Chondrocyte (in vitro differentiated cells): ENCODE measurements at regions not wholly inside any gene's neighbourhood (a gene's known extent, or its start where the extent isn't known, plus 50 kb on each side); places are given as distances from the start of the nearest gene placed in this dataset.

Experiments used
- DNase-seq: peaks from one replicate; pipeline ENCODE4 v3.0.0; 2021; ENCODE audit warnings: mixed read lengths, low spot score
- H3K27ac Mint-ChIP-seq: one replicate; pipeline ENCODE4 v1.8.0; 2021; ENCODE audit warnings: mild to moderate bottlenecking, moderate library complexity, mixed read lengths; ENCODE audit not compliant: unreplicated experiment
- H3K27me3 Mint-ChIP-seq: 2 replicates; pipeline ENCODE4 v1.8.0; 2021; ENCODE audit warnings: low read depth, mixed read lengths
- H3K36me3 Mint-ChIP-seq: 2 replicates; pipeline ENCODE4 v1.8.0; 2021; ENCODE audit warnings: low read depth, mixed read lengths
- H3K4me1 Mint-ChIP-seq: 2 replicates; pipeline ENCODE4 v1.8.0; 2021; ENCODE audit warnings: low read depth, mild to moderate bottlenecking, mixed read lengths
- H3K4me3 Mint-ChIP-seq: one replicate; pipeline ENCODE4 v1.8.0; 2021; ENCODE audit warnings: mild to moderate bottlenecking, moderate library complexity, mixed read lengths; ENCODE audit not compliant: unreplicated experiment
- H3K9me3 Mint-ChIP-seq: 2 replicates; pipeline ENCODE4 v1.8.0; 2021; ENCODE audit warnings: low read depth, mixed read lengths
- CTCF ChIP-seq: fragments of 200-600 bp; sonication (generic); IDR thresholded peaks from 2 replicates; pipeline ENCODE4 v1.5.0; 2021; ENCODE audit warnings: antibody characterized with exemption, mild to moderate bottlenecking, moderate library complexity

- TF ChIP-seq CTCF = no peak
- no peaks in the 10 kb centered on the region for H3K9me3 Mint-ChIP-seq
- H3K27me3 Mint-ChIP-seq = peaks cover 4% of the 10 kb centered on the region
- no peak overlapping the region for H3K4me3 Mint-ChIP-seq
- no peak overlapping the region for H3K27ac Mint-ChIP-seq
- peak; percentile 73 for DNase-seq
- H3K36me3 Mint-ChIP-seq = no peaks in the 10 kb centered on the region
- H3K4me1 Mint-ChIP-seq = no peaks in the 10 kb centered on the region
These were observed 538.4 kb downstream of the TBC1D22A start for GRCh38 chr22:47300698-47301405.

GRCh38 chr22:47299863-47300697, 537.6 kb downstream of the TBC1D22A start:
- Mint-ChIP-seq H3K36me3 (no peaks in the 10 kb centered on the region), H3K4me3 (no peak overlapping the region), H3K4me1 (no peaks in the 10 kb centered on the region), H3K9me3 (no peaks in the 10 kb centered on the region), H3K27ac (no peak overlapping the region), H3K27me3 (peaks cover 5% of the 10 kb centered on the region)
- peak; percentile 76 for DNase-seq
- no peak for TF ChIP-seq CTCF

- Mint-ChIP-seq H3K4me3 (no peak overlapping the region), H3K27ac (peak overlapping the region; percentile 32), H3K36me3 (no peaks in the 10 kb centered on the region), H3K27me3 (peaks cover 10% of the 10 kb centered on the region), H3K4me1 (no peaks in the 10 kb centered on the region), H3K9me3 (no peaks in the 10 kb centered on the region)
- no peak for TF ChIP-seq CTCF
- DNase-seq = no peak
These were observed 536.9 kb downstream of the TBC1D22A start for GRCh38 chr22:47299211-47299862.

- DNase-seq = no peak
- H3K4me3 Mint-ChIP-seq = no peak overlapping the region
- H3K9me3 Mint-ChIP-seq = no peaks in the 10 kb centered on the region
- H3K36me3 Mint-ChIP-seq = no peaks in the 10 kb centered on the region
- H3K27ac Mint-ChIP-seq = no peak overlapping the region
- no peaks in the 10 kb centered on the region for H3K4me1 Mint-ChIP-seq
- TF ChIP-seq CTCF = no peak
- peaks cover 10% of the 10 kb centered on the region for H3K27me3 Mint-ChIP-seq
These were observed 535.8 kb downstream of the TBC1D22A start for GRCh38 chr22:47298017-47298785.
